ENCODE measurements at regions not wholly inside any gene's neighbourhood (a gene's known extent, or its start where the extent isn't known, plus 50 kb on each side); places are given as distances from the start of the nearest gene placed in this dataset.
"Not testable (repeated sequence)": the region's sequence is repeated elsewhere in the genome, so short reads cannot be mapped to it uniquely, and the experiment has no call there.

DNA sequence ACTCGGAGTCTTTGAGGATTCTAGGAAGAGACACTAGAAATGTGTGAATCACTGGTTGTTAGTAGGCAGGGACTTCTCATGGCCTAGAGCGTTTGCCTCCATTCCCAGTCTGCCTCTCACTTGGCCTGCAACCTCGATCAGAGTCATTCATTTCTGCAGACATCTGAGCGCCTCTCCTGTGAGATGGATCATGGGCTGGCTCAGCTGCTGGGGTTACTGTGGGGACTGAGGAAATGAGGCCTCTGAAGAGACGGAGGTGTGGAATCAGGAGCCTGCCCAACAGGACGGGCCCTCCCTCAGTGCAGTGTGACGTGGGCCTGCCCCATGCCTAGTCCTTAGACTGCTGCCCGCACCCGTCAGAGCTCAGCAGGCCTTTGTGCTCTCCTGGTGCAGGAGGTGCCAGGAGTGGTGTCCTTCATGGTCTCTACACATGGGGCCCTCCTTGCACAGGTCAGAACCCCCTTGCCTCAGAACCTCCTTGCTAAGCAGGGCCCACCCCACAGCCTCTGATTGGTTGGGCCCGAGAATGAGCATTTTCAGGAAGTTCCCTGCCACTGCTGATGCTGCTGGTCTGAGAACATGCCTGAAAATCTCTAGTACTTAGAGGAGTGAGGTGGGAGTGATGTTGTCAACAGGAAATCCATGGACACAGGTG is 99.4 kb downstream of the NPIPB11 start:
- TF ChIP-seq POLR2A (IDR thresholded peaks at IDR 0.05): no peak
- TF ChIP-seq EP300 (IDR thresholded peaks at IDR 0.05): no peak
- TF ChIP-seq, protein P1, sequence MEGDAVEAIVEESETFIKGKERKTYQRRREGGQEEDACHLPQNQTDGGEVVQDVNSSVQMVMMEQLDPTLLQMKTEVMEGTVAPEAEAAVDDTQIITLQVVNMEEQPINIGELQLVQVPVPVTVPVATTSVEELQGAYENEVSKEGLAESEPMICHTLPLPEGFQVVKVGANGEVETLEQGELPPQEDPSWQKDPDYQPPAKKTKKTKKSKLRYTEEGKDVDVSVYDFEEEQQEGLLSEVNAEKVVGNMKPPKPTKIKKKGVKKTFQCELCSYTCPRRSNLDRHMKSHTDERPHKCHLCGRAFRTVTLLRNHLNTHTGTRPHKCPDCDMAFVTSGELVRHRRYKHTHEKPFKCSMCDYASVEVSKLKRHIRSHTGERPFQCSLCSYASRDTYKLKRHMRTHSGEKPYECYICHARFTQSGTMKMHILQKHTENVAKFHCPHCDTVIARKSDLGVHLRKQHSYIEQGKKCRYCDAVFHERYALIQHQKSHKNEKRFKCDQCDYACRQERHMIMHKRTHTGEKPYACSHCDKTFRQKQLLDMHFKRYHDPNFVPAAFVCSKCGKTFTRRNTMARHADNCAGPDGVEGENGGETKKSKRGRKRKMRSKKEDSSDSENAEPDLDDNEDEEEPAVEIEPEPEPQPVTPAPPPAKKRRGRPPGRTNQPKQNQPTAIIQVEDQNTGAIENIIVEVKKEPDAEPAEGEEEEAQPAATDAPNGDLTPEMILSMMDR (IDR thresholded peaks at IDR 0.05): no peak
- no peak for TF ChIP-seq POLR2AphosphoS5 (IDR thresholded peaks at IDR 0.05)
- peaks cover 0 to 17% (median 14%) of the 10 kb centered on the region in 4 donors for H3K4me1 ChIP-seq
- H3K36me3 ChIP-seq: peaks cover 0 to 9% (median 0%) of the 10 kb centered on the region in 4 donors
- no peaks in the 10 kb centered on the region for H3K27me3 ChIP-seq
- no peaks in the 10 kb centered on the region for H3K9me3 ChIP-seq
- intact Hi-C loops (cut with DNase I): no loop called here
- DNase-seq: peak; percentile 53
- WGBS, 2 donors: 85 to 92% methylated on average over 10 of the region's 10 CpGs
- H3K4me3 ChIP-seq: no peak overlapping the region
- H3K27ac ChIP-seq: no peak overlapping the region

DNA sequence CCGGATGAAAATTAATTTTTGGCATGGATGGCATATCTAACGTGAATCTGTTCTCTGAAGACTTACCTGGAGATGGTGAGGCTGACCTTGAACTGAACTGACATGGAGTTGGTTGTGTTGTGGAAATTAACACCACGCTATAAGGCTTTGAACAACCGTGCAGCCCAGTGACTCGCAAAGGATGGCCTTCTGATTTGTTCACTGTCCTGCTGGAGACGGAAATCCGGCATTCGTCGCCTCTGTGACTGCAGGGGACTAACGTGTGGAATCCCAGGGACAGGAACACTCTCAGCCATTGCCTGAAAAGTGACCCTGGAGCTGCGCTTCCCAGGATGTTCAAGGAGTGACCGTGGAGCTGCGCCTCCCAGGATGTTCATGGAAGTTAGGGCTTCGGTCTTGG is 100.3 kb downstream of the NPIPB11 start:
- H3K27me3 ChIP-seq: no peaks in the 10 kb centered on the region
- TF ChIP-seq POLR2A (IDR thresholded peaks at IDR 0.05): no peak
- TF ChIP-seq EP300 (IDR thresholded peaks at IDR 0.05): no peak
- TF ChIP-seq, protein P1 (IDR thresholded peaks at IDR 0.05): no peak
- no peak for TF ChIP-seq POLR2AphosphoS5 (IDR thresholded peaks at IDR 0.05)
- peaks cover 0 to 9% (median 0%) of the 10 kb centered on the region in 4 donors for H3K36me3 ChIP-seq
- H3K9me3 ChIP-seq: no peaks in the 10 kb centered on the region
- H3K27ac ChIP-seq: no peak overlapping the region
- no peak for DNase-seq
- WGBS, 2 donors: 93 to 96% methylated on average over 14 of the region's 14 CpGs
- H3K4me3 ChIP-seq: no peak overlapping the region
- peaks cover 0 to 17% (median 14%) of the 10 kb centered on the region in 4 donors for H3K4me1 ChIP-seq
- intact Hi-C loops (cut with DNase I): no loop called here

DNA sequence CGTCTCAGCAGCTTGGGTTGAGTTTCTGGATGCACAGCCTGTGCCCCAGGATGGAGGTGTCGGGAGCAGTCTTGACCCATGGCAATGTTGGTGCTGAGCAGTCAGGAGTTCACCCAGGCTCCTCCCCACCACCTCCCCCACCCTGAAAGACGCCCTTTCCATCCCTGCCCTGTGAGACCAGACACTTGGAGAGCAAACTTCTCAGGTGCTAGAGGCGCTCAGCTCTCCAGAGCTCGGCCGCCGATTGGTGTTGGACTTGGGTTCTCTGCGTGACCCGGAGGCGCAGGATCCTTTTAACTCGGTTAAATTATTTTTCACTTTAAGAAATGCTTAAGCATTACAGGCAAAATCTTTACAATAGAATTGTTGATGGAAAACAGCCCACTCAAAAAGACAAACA is 101.5 kb downstream of the NPIPB11 start:
- intact Hi-C loops (cut with DNase I); H3K4me3 ChIP-seq; H3K36me3 ChIP-seq; H3K9me3 ChIP-seq; H3K27me3 ChIP-seq; H3K27ac ChIP-seq: not testable (repeated sequence)
- peak; percentile 32 for DNase-seq
- 94 to 95% methylated on average over 11 of the region's 11 CpGs for WGBS, 2 donors
- H3K4me1 ChIP-seq: peaks cover 0 to 17% (median 14%) of the 10 kb centered on the region in 4 donors

DNA sequence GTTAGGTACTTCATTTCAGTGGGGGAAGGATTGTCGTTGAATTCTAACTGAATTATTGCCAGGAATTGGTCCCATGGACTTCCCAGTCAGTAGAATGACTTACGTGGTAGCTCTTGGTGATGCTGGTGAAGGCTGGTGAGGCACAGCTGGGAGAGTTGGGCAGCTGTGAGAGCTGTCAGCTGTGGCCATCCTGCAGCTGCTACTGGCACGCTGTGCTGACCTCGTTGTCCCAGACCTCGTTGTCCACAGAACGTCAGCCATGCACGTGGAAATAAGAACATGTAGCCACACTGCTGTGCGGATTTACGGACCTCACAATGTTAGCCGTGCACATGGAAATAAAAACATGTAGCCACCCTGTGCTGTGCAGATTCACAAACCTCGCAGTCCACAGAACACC is 102.3 kb downstream of the NPIPB11 start:
- TF ChIP-seq EP300 (IDR thresholded peaks at IDR 0.05) (no peak), POLR2AphosphoS5 (IDR thresholded peaks at IDR 0.05) (no peak), POLR2A (IDR thresholded peaks at IDR 0.05) (no peak)
- TF ChIP-seq, protein P1 (IDR thresholded peaks at IDR 0.05): no peak
- WGBS, 2 donors: 77 to 81% methylated on average over 11 of the region's 11 CpGs
- intact Hi-C loops (cut with DNase I): no loop called here

GRCh38 chr16:29303520-29303919 is 103.0 kb downstream of the NPIPB11 start:
- Histone ChIP-seq H3K4me1 (peaks cover 0 to 14% (median 13%) of the 10 kb centered on the region in 4 donors), H3K4me3 (no peak overlapping the region), H3K9me3 (no peaks in the 10 kb centered on the region), H3K36me3 (peaks cover 0 to 9% (median 0%) of the 10 kb centered on the region in 4 donors), H3K27ac (no peak overlapping the region), H3K27me3 (no peaks in the 10 kb centered on the region)
- WGBS, 2 donors: 94 to 95% methylated on average over 5 of the region's 5 CpGs
- TF ChIP-seq, protein P1 (IDR thresholded peaks at IDR 0.05): no peak
- TF ChIP-seq POLR2A (IDR thresholded peaks at IDR 0.05) (no peak), POLR2AphosphoS5 (IDR thresholded peaks at IDR 0.05) (no peak), EP300 (IDR thresholded peaks at IDR 0.05) (no peak)
- no peak for DNase-seq
- intact Hi-C loops (cut with DNase I): no loop called here

More for the DNA sequence above, 102.3 kb downstream of the NPIPB11 start:
- Histone ChIP-seq H3K36me3 (peaks cover 0 to 9% (median 0%) of the 10 kb centered on the region in 4 donors), H3K4me1 (peaks cover 0 to 17% (median 14%) of the 10 kb centered on the region in 4 donors), H3K27me3 (no peaks in the 10 kb centered on the region), H3K27ac (no peak overlapping the region), H3K4me3 (no peak overlapping the region), H3K9me3 (no peaks in the 10 kb centered on the region)
- peak; percentile 48 for DNase-seq

Measured in sigmoid colon (tissue), 6 donors.